ENCODE measurements at regions not wholly inside any gene's neighbourhood (a gene's known extent, or its start where the extent isn't known, plus 50 kb on each side); places are given as distances from the start of the nearest gene placed in this dataset.

GRCh38 chr22:48868554-48868953 lies 959.1 kb downstream of the BRD1 start:
- TF ChIP-seq POLR2AphosphoS5 (IDR thresholded peaks at IDR 0.05; ENCODE audit: low read depth, low read length) (no peak), TAF1 (IDR thresholded peaks at IDR 0.05; ENCODE audit: low read depth, low read length) (no peak), POLR2A (IDR thresholded peaks at IDR 0.05; ENCODE audit: low read depth, low read length) (no peak), PAX5 (IDR thresholded peaks at IDR 0.05; ENCODE audit: insufficient read depth, low read length, severe bottlenecking) (no peak)

All from GM12891 (cell line).